ENCODE measurements at regions not wholly inside any gene's neighbourhood (a gene's known extent, or its start where the extent isn't known, plus 50 kb on each side); places are given as distances from the start of the nearest gene placed in this dataset.

- no peak overlapping the region for H3K27ac ChIP-seq
- TF ChIP-seq CTCF (IDR thresholded peaks at IDR 0.05): no peak
- no peak for TF ChIP-seq ZFX (IDR thresholded peaks at IDR 0.05; ENCODE audit: borderline replicate concordance)
Measured at GRCh38 chr3:56896357-56896756, 94.6 kb upstream of the ARHGEF3 start.

- no peak overlapping the region for H3K27ac ChIP-seq
- TF ChIP-seq CTCF (IDR thresholded peaks at IDR 0.05): no peak
- no peak for TF ChIP-seq ZFX (IDR thresholded peaks at IDR 0.05; ENCODE audit: borderline replicate concordance)
Measured at GRCh38 chr3:56894881-56895431, 93.2 kb upstream of the ARHGEF3 start.

- H3K27ac ChIP-seq: no peak overlapping the region
- TF ChIP-seq CTCF (IDR thresholded peaks at IDR 0.05): no peak
- no peak for TF ChIP-seq ZFX (IDR thresholded peaks at IDR 0.05; ENCODE audit: borderline replicate concordance)
Measured at GRCh38 chr3:56890448-56891091, 88.8 kb upstream of the ARHGEF3 start.

- TF ChIP-seq CTCF (IDR thresholded peaks at IDR 0.05): no peak
- TF ChIP-seq ZFX (IDR thresholded peaks at IDR 0.05; ENCODE audit: borderline replicate concordance): no peak
- H3K27ac ChIP-seq: no peak overlapping the region
Measured at GRCh38 chr3:56889131-56889530, 87.4 kb upstream of the ARHGEF3 start.

- TF ChIP-seq ZFX (IDR thresholded peaks at IDR 0.05; ENCODE audit: borderline replicate concordance) (no peak), CTCF (IDR thresholded peaks at IDR 0.05) (no peak)
- no peak overlapping the region for H3K27ac ChIP-seq
Measured at GRCh38 chr3:56887402-56888025, 85.8 kb upstream of the ARHGEF3 start.

GRCh38 chr3:56886314-56886713 lies 84.6 kb upstream of the ARHGEF3 start:
- H3K27ac ChIP-seq: no peak overlapping the region
- TF ChIP-seq CTCF (IDR thresholded peaks at IDR 0.05): no peak
- no peak for TF ChIP-seq ZFX (IDR thresholded peaks at IDR 0.05; ENCODE audit: borderline replicate concordance)

- TF ChIP-seq ZFX (IDR thresholded peaks at IDR 0.05; ENCODE audit: borderline replicate concordance): no peak
- no peak for TF ChIP-seq CTCF (IDR thresholded peaks at IDR 0.05)
Measured at GRCh38 chr3:56885879-56886278, 84.1 kb upstream of the ARHGEF3 start.

More at GRCh38 chr3:56885879-56886278, 84.1 kb upstream of the ARHGEF3 start:
- H3K27ac ChIP-seq: no peak overlapping the region

Data from 22Rv1 (cell line).